Liver (tissue), 3 donors: ENCODE measurements at regions not wholly inside any gene's neighbourhood (a gene's known extent, or its start where the extent isn't known, plus 50 kb on each side); places are given as distances from the start of the nearest gene placed in this dataset.
"Not testable (repeated sequence)": the region's sequence is repeated elsewhere in the genome, so short reads cannot be mapped to it uniquely, and the experiment has no call there.

Source experiments
- ATF3 ChIP-seq: IDR thresholded peaks from 2 replicates; pipeline ENCODE4 v1.6.1; 2016; ENCODE audit warnings: antibody characterized with exemption
- CTCF ChIP-seq: fragments of 150-350 bp; IDR thresholded peaks from 2 replicates; pipeline ENCODE4 v1.5.1; 2017; ENCODE audit warnings: improper control_type of control experiment, low read depth, low read length; ENCODE audit not compliant: missing input control
- HNF4A ChIP-seq, 2 donors: conservative IDR thresholded peaks; 2 replicates each; pipeline ENCODE4 v1.6.1; 2016; ENCODE audit warnings: antibody characterized with exemption in 2 of 2, mild to moderate bottlenecking in 2 of 2
- REST ChIP-seq: IDR thresholded peaks from 2 replicates; pipeline ENCODE4 v1.6.1; 2016; ENCODE audit warnings: antibody characterized with exemption, mild to moderate bottlenecking
- RXRA ChIP-seq, 2 donors: IDR thresholded peaks; 2 replicates each; pipeline ENCODE4 v1.6.1; 2017 to 2018; ENCODE audit warnings: antibody characterized with exemption in 2 of 2, mild to moderate bottlenecking in 1 of 2
- SP1 ChIP-seq: IDR thresholded peaks from 2 replicates; pipeline ENCODE4 v1.6.1; 2018; ENCODE audit warnings: antibody characterized with exemption, mild to moderate bottlenecking
- donor health status: healthy.
- donor health status: healthy.

- TF ChIP-seq CTCF; REST; SP1; ATF3; RXRA (IDR thresholded peaks at IDR 0.05); HNF4A (conservative IDR thresholded peaks at IDR 0.05): not testable (repeated sequence)
Measured at GRCh38 chr14:43296061-43296460, 1211.0 kb downstream of the FSCB start.
